Pancreas (tissue), 10 donors: ENCODE measurements at regions not wholly inside any gene's neighbourhood (a gene's known extent, or its start where the extent isn't known, plus 50 kb on each side); places are given as distances from the start of the nearest gene placed in this dataset.

ENCODE experiments used
- ATAC-seq, 4 donors: fragments of 200-7000 bp; cut with Tn5 transposase; one replicate each; pipeline versions ENCODE4 v1.8.0 to v1.9.1; 2020; ENCODE audit warnings: mild to moderate bottlenecking in 4 of 4, moderate library complexity in 4 of 4
- DNase-seq, 6 donors: peaks; one replicate each; pipeline ENCODE4 v3.0.0-alpha.2; 2020
- FAIRE-seq: peaks from 2 replicates; lab custom pipeline; 2012; peaks lifted over from hg19 to GRCh38; lab: Jason Lieb, UNC
- H3K27ac ChIP-seq, 4 donors: fragments of 200-600 bp; sonication (generic); 1 replicate in 3 of 4; 2 replicates in 1 of 4; pipeline versions ENCODE4 v1.5.0 to v1.8.0; 2020
- H3K27me3 ChIP-seq, 4 donors: fragments of 200-600 bp; one replicate each; pipeline ENCODE4 v1.8.0; 2021
- H3K36me3 ChIP-seq, 3 donors: fragments of 200-600 bp; sonication (generic) in 1 of 3; one replicate each; pipeline versions ENCODE4 v1.5.0 to v1.8.0; 2020 to 2021
- H3K4me1 ChIP-seq, 3 donors: fragments of 200-600 bp; one replicate each; pipeline ENCODE4 v1.8.0; 2021
- H3K4me3 ChIP-seq, 4 donors: fragments of 200-600 bp; sonication (generic) in 2 of 4; one replicate each; pipeline versions ENCODE4 v1.5.0 to v1.8.0; 2020 to 2021
- H3K9me3 ChIP-seq, 4 donors: fragments of 200-600 bp; one replicate each; pipeline ENCODE4 v1.8.0; 2021
- CTCF ChIP-seq, 4 donors: fragments of 200-600 bp; sonication (generic) in 3 of 4; IDR thresholded peaks; one replicate each; pipeline versions ENCODE4 v1.5.0 to v1.8.0; 2021; ENCODE audit warnings: antibody characterized with exemption in 4 of 4
- WGBS, 2 donors: extraction: QIAGEN DNeasy Blood & Tissue Kit; methylation state at CpG; one replicate each; pipeline ENCODE4 v1.1.7; 2013; 5-methylcytosine and 5-hydroxymethylcytosine counted together
- intact Hi-C, 3 donors: fragments of 100-400 bp; cut with DNase I; formaldehyde crosslinking; loops; one replicate each; pipeline versions ENCODE4 v1.11.1 to v1.14.2; 2022
- donor health status: healthy with polysubstance abuse.
- donor health status: DM: no; HTN: no; CAD: no; lungs with moderate emphysema.
- donor health status: DM: no; HTN: no; CAD: no.
- donor health status: control.
- donor health status: control.
- donor health status: Bipolar disorder and iron deficiency.
- donor health status: DM: yes; HTN: yes; CAD: no.
- donor health status: DM: no; HTN: no; CAD: no.
- donor health status: DM: no; HTN: no; CAD: no.
- donor health status: DM: yes; HTN: yes; CAD: no.

GRCh38 chr13:72218966-72219365, 352.0 kb upstream of the DACH1 start:
- FAIRE-seq (no peak), ATAC-seq (no peak), DNase-seq (no peak)
- intact Hi-C loops, result no loop called here
- Histone ChIP-seq H3K9me3 (no peaks in the 10 kb centered on the region), H3K4me1 (no peaks in the 10 kb centered on the region), H3K4me3 (no peak overlapping the region), H3K36me3 (no peaks in the 10 kb centered on the region), H3K27ac (no peak overlapping the region), H3K27me3 (no peaks in the 10 kb centered on the region)
- no peak for TF ChIP-seq CTCF (IDR thresholded peaks at IDR 0.05)
- 64 to 67% methylated on average over 2 of the region's 2 CpGs for WGBS, 2 donors

GRCh38 chr13:72217142-72217541, 350.1 kb upstream of the DACH1 start:
- WGBS, 2 donors, result 65 to 75% methylated on average over 2 of the region's 2 CpGs
- H3K27me3 ChIP-seq, result no peaks in the 10 kb centered on the region
- FAIRE-seq (no peak), ATAC-seq (no peak), DNase-seq (no peak)
- no peak overlapping the region for H3K27ac ChIP-seq
- no peaks in the 10 kb centered on the region for H3K4me1 ChIP-seq
- intact Hi-C loops, result no loop called here
- H3K36me3 ChIP-seq, result no peaks in the 10 kb centered on the region
- TF ChIP-seq CTCF (IDR thresholded peaks at IDR 0.05), result no peak
- H3K9me3 ChIP-seq, result no peaks in the 10 kb centered on the region
- no peak overlapping the region for H3K4me3 ChIP-seq

- Histone ChIP-seq H3K36me3 (no peaks in the 10 kb centered on the region), H3K27me3 (no peaks in the 10 kb centered on the region), H3K4me3 (no peak overlapping the region), H3K9me3 (no peaks in the 10 kb centered on the region), H3K27ac (no peak overlapping the region), H3K4me1 (no peaks in the 10 kb centered on the region)
- DNase-seq (no peak), FAIRE-seq (no peak), ATAC-seq (no peak)
- intact Hi-C loops, result no loop called here
- no peak for TF ChIP-seq CTCF (IDR thresholded peaks at IDR 0.05)
Measured at GRCh38 chr13:72208112-72208645, 341.2 kb upstream of the DACH1 start.

- Histone ChIP-seq H3K27me3 (no peaks in the 10 kb centered on the region), H3K27ac (no peak overlapping the region), H3K4me1 (no peaks in the 10 kb centered on the region), H3K36me3 (no peaks in the 10 kb centered on the region), H3K4me3 (no peak overlapping the region), H3K9me3 (no peaks in the 10 kb centered on the region)
- no peak for DNase-seq
- no peak for FAIRE-seq
- TF ChIP-seq CTCF (IDR thresholded peaks at IDR 0.05), result no peak
- WGBS, 2 donors, result 84 to 92% methylated on average over 1 of the region's 1 CpG
- intact Hi-C loops, result no loop called here
- no peak for ATAC-seq
Measured at GRCh38 chr13:72205773-72206172, 338.8 kb upstream of the DACH1 start.

GRCh38 chr13:72204291-72204690, 337.3 kb upstream of the DACH1 start:
- ATAC-seq, result no peak

More at GRCh38 chr13:72204291-72204690, 337.3 kb upstream of the DACH1 start:
- intact Hi-C loops, result no loop called here
- no peak for TF ChIP-seq CTCF (IDR thresholded peaks at IDR 0.05)
- Histone ChIP-seq H3K4me3 (no peak overlapping the region), H3K9me3 (no peaks in the 10 kb centered on the region), H3K27me3 (no peaks in the 10 kb centered on the region), H3K27ac (no peak overlapping the region), H3K4me1 (no peaks in the 10 kb centered on the region), H3K36me3 (no peaks in the 10 kb centered on the region)
- DNase-seq (no peak), FAIRE-seq (no peak)
- 76 to 83% methylated on average over 2 of the region's 2 CpGs for WGBS, 2 donors
